H1 (cell line): ENCODE measurements at regions not wholly inside any gene's neighbourhood (a gene's known extent, or its start where the extent isn't known, plus 50 kb on each side); places are given as distances from the start of the nearest gene placed in this dataset.

Experiments used
- ATF3 ChIP-seq: IDR thresholded peaks from 2 replicates; pipeline ENCODE4 v1.6.1; 2011; ENCODE audit warnings: low read depth, mild to moderate bottlenecking, low read length; ENCODE audit not compliant: insufficient read depth
- CHD2 ChIP-seq: IDR thresholded peaks from 2 replicates; pipeline ENCODE4 v1.6.1; 2012; ENCODE audit warnings: low read length, improper control_type of control experiment
- CTCF ChIP-seq, 3 experiments: IDR thresholded peaks; 1 replicate in 2 of 3; 2 replicates in 1 of 3; pipeline versions ENCODE4 v1.5.1 to v1.6.1; 2011; ENCODE audit warnings: low read length in 3 of 3, mild to moderate bottlenecking in 3 of 3, inconsistent platforms in 2 of 3, low read depth in 1 of 3, moderate library complexity in 1 of 3; ENCODE audit not compliant: insufficient read depth in 1 of 3; ENCODE audit errors: control extremely low read depth in 1 of 3
- POLR2A ChIP-seq, 2 experiments: IDR thresholded peaks; 1 replicate in 1 of 2; 2 replicates in 1 of 2; pipeline ENCODE4 v1.6.1; 2011; ENCODE audit warnings: low read depth in 2 of 2, low read length in 2 of 2, mild to moderate bottlenecking in 2 of 2; ENCODE audit errors: control extremely low read depth in 1 of 2
- POLR2AphosphoS5 ChIP-seq: IDR thresholded peaks from 2 replicates; pipeline ENCODE4 v1.6.1; 2011; ENCODE audit warnings: low read depth, low read length
- RFX5 ChIP-seq: IDR thresholded peaks from 2 replicates; pipeline ENCODE4 v1.6.1; 2011; ENCODE audit warnings: low read depth, low read length, improper control_type of control experiment, borderline replicate concordance
- SRF ChIP-seq: IDR thresholded peaks from 2 replicates; pipeline ENCODE4 v1.6.1; 2011; ENCODE audit warnings: mild to moderate bottlenecking, low read depth, low read length, moderate library complexity

DNA sequence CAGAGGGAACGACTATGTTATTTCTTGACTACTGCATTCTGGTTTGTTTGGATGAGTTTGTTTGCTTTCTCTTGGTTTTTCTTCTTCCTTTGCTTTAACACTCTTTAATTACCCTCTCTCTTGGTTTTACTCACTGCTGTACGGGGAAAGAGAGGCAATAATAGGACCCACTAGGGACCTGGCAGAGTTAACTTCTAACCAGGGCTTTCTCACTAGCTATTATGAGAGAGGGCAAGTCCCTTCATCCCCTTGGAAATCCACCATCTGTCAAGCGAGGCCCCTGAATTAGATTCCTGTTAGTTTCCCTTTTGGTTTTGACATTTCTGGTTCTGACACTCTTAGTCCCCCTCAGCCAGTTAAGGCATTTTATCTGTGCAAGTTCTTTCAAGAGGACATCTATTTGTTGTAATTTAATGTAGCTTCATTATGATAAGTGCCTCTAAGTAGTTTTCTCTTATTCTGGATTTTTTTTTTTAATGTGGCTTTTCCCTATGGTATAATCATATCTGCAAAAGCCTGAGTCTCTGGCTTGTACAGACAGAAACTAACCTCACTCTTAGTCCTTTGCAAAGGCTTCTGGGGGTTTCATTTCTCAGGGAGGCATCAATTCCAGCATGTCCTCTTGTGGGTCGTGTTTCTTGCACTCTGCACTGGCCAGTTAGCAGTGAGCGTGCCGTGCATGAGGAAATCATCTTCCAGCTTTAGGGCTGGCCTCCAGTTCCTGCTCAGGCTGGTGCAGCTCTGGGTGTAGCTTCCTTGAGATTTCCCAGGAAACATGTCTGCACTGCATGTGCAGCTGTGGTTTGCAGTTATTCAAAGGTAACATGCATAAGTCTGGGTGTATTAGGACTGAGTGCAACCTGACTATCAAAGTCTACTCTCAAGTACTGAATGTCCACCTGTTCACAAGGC is 221.3 kb downstream of the STIM2 start:
- TF ChIP-seq POLR2AphosphoS5 (no peak), CTCF (IDR thresholded peaks at IDR 0.05; ENCODE audit: control extremely low read depth in 1 of 3, insufficient read depth in 1 of 3, low read depth in 1 of 3, low read length in 3 of 3) (no peak), POLR2A (IDR thresholded peaks at IDR 0.05; ENCODE audit: control extremely low read depth in 1 of 2, low read depth in 2 of 2, low read length in 2 of 2) (no peak), SRF (no peak), ATF3 (no peak), RFX5 (no peak), CHD2 (no peak)
